Forelimb muscle (tissue), 1 donor: ENCODE measurements at regions not wholly inside any gene's neighbourhood (a gene's known extent, or its start where the extent isn't known, plus 50 kb on each side); places are given as distances from the start of the nearest gene placed in this dataset.
"Not testable (repeated sequence)": the region's sequence is repeated elsewhere in the genome, so short reads cannot be mapped to it uniquely, and the experiment has no call there.

Source experiments
- DNase-seq: peaks from one replicate; pipeline ENCODE4 v3.0.0-alpha.2; 2013; ENCODE audit warnings: low read depth

GRCh38 chr17:30588798-30589247 is 111.6 kb downstream of the GOSR1 start:
- DNase-seq, result no peak

GRCh38 chr17:30586818-30587595 is 109.8 kb downstream of the GOSR1 start:
- no peak for DNase-seq

GRCh38 chr17:30584810-30585209 is 107.6 kb downstream of the GOSR1 start:
- DNase-seq, result no peak

- no peak for DNase-seq
These were observed 103.7 kb downstream of the GOSR1 start for GRCh38 chr17:30580916-30581315.

- no peak for DNase-seq
These were observed 102.6 kb downstream of the GOSR1 start for GRCh38 chr17:30579610-30580315.

GRCh38 chr17:30578015-30578717 is 101.0 kb downstream of the GOSR1 start:
- not testable (repeated sequence) for DNase-seq
